ENCODE measurements at regions not wholly inside any gene's neighbourhood (a gene's known extent, or its start where the extent isn't known, plus 50 kb on each side); places are given as distances from the start of the nearest gene placed in this dataset.

- H3K4me3 ChIP-seq (ENCODE audit: low read depth, low read length): no peak overlapping the region
- TF ChIP-seq CTCF (conservative IDR thresholded peaks at IDR 0.05; ENCODE audit: low read depth, low read length): no peak
- DNase-seq (ENCODE audit: low read depth): no peak
Observed at GRCh38 chr17:70683936-70684335, 514.6 kb downstream of the KCNJ2 start.

GRCh38 chr17:70687421-70687820, 518.1 kb downstream of the KCNJ2 start:
- no peak for DNase-seq (ENCODE audit: low read depth)
- no peak overlapping the region for H3K4me3 ChIP-seq (ENCODE audit: low read depth, low read length)
- TF ChIP-seq CTCF (conservative IDR thresholded peaks at IDR 0.05; ENCODE audit: low read depth, low read length): no peak

- no peak for DNase-seq (ENCODE audit: low read depth)
- H3K4me3 ChIP-seq (ENCODE audit: low read depth, low read length): no peak overlapping the region
- no peak for TF ChIP-seq CTCF (conservative IDR thresholded peaks at IDR 0.05; ENCODE audit: low read depth, low read length)
Observed at GRCh38 chr17:70691150-70691549, 521.8 kb downstream of the KCNJ2 start.

GRCh38 chr17:70699408-70699807, 530.1 kb downstream of the KCNJ2 start:
- DNase-seq (ENCODE audit: low read depth): no peak
- no peak for TF ChIP-seq CTCF (conservative IDR thresholded peaks at IDR 0.05; ENCODE audit: low read depth, low read length)
- H3K4me3 ChIP-seq (ENCODE audit: low read depth, low read length): no peak overlapping the region

- H3K4me3 ChIP-seq (ENCODE audit: low read depth, low read length): no peak overlapping the region
- no peak for TF ChIP-seq CTCF (conservative IDR thresholded peaks at IDR 0.05; ENCODE audit: low read depth, low read length)
- DNase-seq (ENCODE audit: low read depth): no peak
Observed at GRCh38 chr17:70702683-70703255, 533.4 kb downstream of the KCNJ2 start.

- no peak overlapping the region for H3K4me3 ChIP-seq (ENCODE audit: low read depth, low read length)
- DNase-seq (ENCODE audit: low read depth): no peak
- no peak for TF ChIP-seq CTCF (conservative IDR thresholded peaks at IDR 0.05; ENCODE audit: low read depth, low read length)
Observed at GRCh38 chr17:70709596-70709995, 540.3 kb downstream of the KCNJ2 start.

- TF ChIP-seq CTCF (conservative IDR thresholded peaks at IDR 0.05; ENCODE audit: low read depth, low read length): no peak
- DNase-seq (ENCODE audit: low read depth): no peak
- H3K4me3 ChIP-seq (ENCODE audit: low read depth, low read length): no peak overlapping the region
Observed at GRCh38 chr17:70713694-70714093, 544.4 kb downstream of the KCNJ2 start.
